Suppressor macrophage treated with lipopolysaccharide for 4 hours (primary cell): ENCODE measurements at regions not wholly inside any gene's neighbourhood (a gene's known extent, or its start where the extent isn't known, plus 50 kb on each side); places are given as distances from the start of the nearest gene placed in this dataset.

Experiments
- DNase-seq: peaks from one replicate; pipeline ENCODE4 v3.0.0-alpha.2; 2020

DNA sequence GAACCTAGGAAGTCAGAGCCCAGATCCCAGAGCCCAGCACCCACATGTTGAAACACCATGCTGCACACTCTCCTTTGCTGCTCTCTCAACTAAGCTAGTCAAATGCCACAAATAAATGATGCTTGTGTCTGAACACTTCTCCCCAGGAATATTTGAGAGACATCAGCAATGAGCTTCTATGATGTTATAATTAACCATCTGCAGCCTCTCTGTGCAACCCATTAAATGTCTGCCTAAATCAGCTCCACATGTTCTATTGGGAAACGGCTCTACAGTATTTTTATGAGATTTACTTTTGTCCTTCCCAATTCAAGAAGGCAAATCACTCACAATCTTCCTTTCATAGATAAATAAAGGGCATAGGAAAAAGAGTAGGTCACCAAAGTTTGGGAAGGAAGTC, 266.8 kb upstream of the PARD3B start:
- no peak for DNase-seq

DNA sequence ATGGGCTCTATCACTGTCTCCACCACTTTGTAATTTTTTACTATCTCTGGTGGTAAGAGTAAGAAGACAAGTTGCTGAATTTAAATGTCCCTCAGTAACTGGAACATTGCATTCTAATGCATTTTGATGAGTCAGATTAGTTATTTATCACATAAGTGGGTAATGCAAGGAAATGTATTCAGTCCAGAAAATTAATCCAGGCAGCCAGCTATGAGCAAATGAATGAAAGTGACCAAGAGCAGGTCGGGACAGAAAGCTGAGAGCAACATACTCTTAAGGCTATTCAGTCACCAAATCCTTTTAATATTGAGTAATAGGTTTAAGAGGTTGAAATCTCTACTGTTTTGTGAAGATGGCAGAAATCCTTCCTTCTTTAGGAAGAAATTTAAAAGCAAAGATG, 265.5 kb upstream of the PARD3B start:
- DNase-seq = no peak

GRCh38 chr2:204280262-204280668, 265.0 kb upstream of the PARD3B start:
- DNase-seq = no peak

DNA sequence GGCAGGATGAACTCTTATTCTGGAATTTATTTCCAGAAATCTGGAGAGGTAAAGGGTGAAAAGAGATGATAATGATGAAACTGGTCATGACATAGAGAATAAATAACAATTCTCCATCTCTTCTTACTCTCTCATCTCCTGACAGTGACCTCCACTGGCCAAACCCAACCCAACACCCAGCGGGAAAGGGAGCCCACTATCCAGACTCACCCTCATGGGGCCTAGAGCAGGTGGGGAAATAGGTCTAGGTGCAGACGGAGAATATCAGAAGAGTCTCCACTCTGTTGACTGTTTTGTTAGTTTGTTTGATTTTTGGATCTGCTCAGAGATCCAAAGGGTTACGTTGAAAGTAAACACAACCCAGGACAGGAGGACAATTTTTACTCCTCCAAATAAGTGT, 263.2 kb upstream of the PARD3B start:
- DNase-seq = no peak

DNA sequence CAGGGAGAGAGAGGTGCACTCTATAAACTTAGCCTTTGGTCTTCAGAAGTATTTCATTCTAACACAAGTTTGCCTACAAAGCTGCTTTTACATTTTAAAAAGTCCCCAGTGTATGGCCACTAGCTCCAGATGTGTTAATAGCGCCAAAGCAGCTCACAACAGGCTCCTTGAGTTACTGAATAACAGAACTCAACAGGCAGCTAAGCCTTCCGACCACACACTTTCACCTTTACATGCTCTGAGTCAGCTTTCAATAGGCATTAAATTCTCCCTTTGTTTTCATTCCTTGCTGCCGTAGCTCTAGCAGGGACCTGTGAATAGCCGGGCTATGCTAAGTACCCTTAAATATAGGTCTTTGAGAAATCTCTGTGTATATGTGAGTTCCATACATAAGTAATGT, 262.8 kb upstream of the PARD3B start:
- DNase-seq = no peak

- peak; percentile 9 for DNase-seq
These were observed 256.2 kb upstream of the PARD3B start for GRCh38 chr2:204289066-204289465.

DNA sequence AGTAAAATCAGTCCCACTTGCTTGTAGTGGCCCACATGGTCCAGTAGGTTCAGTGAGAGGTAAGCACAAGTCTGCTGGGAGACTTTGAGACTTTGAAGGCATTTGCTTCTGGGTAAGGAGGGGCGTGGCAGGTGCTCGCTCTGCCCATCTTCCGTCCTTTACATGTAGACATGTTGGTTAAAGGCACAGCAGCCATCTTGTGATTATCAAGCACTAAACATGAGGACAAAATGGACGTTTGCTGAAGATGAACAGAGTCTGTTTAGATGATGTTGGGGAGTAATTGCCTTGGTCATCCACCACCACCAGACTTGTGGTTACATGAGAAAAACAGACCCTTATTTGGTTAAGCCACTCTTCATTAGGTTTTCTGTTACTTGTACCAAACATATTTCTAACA, 252.8 kb upstream of the PARD3B start:
- no peak for DNase-seq

GRCh38 chr2:204293884-204294747, 251.2 kb upstream of the PARD3B start:
- DNase-seq = no peak

DNA sequence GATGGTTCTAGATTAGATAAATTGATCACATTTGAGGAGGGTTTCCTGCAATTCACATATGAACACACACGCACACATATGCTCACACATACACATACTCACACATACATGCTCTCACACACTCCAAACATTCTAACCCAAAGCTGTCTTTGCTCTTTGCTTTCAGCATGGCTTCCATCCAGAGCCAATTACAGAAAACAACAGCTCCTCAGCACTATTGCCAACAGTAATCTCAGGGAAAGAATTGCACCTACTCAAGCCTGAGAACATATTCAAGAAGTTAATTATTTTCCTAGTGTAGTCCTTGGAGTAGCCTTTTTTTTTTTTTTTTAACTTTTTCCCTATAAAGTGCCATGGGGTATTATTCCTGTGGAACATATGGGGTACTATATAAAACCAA, 246.9 kb upstream of the PARD3B start:
- DNase-seq = no peak

DNA sequence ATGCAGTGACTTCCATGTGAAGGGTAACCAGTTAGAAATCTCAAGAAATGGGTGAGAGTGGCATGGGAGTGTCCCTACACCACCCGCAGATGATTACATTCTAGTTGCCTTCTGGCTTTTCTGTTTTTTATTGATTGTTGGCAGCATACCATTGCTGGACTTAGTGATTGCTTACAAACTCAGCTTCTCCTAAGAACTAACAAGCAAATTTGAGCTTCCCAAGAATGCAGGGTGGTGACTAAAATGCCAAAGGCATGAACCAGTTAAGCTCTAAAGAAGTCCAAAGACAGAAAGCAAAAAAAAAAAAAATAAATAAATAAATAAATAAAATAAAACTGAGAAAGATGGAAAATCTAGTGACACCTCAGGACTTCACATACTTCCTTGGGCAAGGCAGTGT, 245.5 kb upstream of the PARD3B start:
- DNase-seq = no peak

GRCh38 chr2:204306667-204307066, 238.6 kb upstream of the PARD3B start:
- DNase-seq = no peak

- no peak for DNase-seq
These were observed 233.2 kb upstream of the PARD3B start for GRCh38 chr2:204312105-204312504.

GRCh38 chr2:204313256-204313655, 232.0 kb upstream of the PARD3B start:
- DNase-seq = no peak

DNA sequence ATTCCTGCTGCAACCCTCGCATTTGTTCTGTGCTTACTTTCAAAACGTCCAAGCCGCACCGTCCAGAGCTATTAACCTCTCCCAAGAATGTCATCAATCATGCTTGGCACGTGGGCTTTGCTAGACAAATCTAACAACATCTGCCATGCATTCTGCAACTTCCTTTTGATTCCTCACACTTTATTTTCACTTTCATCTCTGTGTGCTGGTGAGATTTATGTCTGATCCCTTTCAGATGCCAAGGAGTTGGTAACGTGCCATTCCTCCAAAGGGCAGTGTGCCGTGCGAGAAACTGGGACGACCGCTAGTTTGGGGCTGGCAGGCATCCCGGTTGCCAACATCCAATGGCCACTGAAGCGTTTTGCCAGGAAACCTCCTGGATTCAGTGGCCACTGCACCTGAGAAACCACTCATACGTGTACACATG, 230.0 kb upstream of the PARD3B start:
- DNase-seq = peak; percentile 6

DNA sequence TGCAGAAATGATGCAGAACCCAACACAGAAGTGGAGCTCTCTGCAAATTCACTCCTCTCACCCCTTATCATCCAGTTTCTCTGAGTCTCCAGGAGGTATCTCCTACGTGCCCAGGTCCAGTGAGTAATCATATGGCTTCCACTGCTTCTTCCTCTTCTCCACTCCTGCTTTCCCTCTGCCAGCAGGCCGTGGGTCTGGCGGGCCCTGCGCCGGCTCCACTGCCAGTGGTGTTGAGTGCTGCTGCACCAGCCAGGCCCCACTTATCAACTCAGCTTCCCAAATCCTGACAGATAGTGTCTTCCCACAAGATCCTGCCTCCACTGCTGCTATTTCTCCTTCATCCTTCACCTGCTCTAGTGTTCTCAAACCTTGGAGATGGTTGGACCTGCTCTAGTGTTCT, 227.6 kb upstream of the PARD3B start:
- no peak for DNase-seq

DNA sequence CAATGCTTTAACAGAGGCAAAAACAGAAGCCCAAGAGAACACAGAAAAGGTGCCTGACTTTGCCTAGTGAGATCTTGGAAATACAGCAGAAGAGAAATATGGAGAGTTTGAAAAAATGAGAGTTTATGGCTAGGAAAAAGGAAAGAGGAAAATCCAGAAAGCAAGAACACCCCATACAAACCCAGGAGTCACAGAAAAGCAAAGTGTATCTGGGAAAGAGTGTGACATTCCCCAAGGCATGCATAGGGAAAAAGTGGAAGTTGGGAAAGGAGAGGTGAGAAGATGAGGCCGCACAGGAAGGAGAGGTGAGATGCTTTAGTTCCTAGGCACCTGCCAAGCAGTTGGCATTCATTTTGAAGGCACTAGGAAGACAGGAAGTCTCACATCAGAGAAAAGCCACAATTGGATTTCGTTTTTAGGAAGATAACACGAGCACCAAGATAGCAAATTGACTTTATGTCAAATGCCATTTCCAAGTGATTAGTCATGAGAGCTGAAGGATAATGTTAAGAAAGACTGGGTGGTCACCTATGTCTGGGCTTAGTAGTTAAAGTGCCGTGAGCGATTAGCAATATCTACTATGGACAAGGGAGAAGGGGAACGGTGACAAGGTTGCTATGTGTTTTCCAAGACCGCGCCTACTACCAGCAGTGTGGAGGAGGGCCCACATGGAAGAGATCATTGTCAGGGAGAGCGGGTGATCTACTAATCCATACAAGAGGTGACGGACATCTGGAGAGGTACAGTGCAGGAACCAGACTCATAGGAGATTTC, 224.1 kb upstream of the PARD3B start:
- DNase-seq = no peak

DNA sequence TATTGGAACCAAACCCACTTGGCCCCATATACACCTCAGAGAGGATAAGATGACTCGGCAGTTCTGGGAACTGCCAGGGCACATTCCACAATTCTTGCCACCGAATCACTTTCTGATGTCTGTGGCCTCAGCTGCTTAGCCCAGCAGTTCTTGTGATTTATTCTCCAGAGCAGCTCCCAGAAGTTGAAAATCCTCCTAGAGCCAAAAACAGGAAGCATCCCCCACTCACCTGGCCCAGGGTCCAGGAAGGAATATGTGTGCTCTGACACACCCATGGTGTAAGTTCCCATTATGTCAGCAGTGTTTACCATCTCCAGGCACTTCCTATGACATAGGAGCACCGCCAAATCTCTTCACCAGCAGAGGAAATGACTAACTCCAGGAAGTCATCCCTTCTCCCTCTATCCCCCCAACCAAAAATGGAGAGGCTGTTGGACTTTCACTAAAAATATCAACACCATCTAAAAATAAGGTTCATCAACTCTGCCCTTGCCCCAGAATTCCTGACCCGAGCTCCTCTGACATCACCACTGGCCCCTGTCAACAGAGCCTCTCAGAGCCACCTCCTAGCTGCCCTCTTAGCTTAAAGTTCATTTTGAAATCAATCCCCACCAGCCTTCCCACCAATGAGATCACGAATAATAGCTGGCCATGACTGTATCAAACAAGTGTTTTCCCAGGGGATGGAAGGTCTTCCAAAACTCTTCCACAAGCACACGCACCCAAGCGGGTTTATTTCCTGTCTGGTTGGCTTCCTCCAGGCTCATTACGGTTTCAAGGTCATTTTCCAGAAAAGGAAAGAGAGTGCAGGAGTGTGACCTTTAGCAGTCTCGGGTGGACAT, 223.1 kb upstream of the PARD3B start:
- DNase-seq = no peak

GRCh38 chr2:204325468-204325867, 219.8 kb upstream of the PARD3B start:
- peak; percentile 73 for DNase-seq

- no peak for DNase-seq
These were observed 216.9 kb upstream of the PARD3B start for GRCh38 chr2:204328373-204328772.

DNA sequence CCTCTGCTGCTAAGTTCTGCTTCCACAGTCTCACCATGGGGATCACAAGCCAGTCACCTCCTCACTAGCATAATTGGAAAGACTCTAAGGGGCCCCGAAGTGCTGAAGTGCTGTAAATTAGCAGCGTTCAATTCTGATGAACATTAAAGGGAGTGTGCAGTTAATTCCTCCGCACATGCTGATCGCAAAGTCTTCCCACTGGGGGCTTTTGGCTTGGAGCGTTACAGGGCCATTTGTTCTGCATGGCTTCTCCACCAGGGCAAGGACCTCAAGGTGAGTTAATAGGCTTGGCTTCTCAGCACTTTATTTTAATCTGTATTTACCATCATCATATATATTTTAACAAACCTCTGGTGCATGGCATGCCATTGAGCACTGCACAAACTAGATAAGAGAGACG, 216.3 kb upstream of the PARD3B start:
- DNase-seq = no peak

- DNase-seq = no peak
These were observed 215.7 kb upstream of the PARD3B start for GRCh38 chr2:204329532-204329931.

GRCh38 chr2:204331180-204331579, 214.1 kb upstream of the PARD3B start:
- no peak for DNase-seq

DNA sequence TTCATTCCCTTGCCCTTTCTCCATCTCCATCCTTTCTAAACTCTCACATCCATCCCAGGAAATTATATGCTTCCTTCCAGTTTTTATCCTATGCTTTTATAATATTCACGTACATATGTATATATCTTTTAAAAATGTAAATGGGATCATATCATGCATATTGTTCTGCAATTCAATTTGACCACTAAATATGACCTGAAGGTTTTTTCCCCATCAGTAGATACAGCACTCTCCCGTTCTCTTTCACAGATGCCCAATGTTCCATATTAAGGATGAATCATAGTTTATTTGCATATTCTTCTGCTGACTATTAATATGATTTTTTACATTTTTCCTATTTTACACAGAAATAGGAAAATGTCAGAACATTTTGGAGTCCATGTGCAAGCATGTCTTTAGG, 213.3 kb upstream of the PARD3B start:
- DNase-seq = no peak
